Hindlimb muscle (tissue), 1 donor: ENCODE measurements at regions not wholly inside any gene's neighbourhood (a gene's known extent, or its start where the extent isn't known, plus 50 kb on each side); places are given as distances from the start of the nearest gene placed in this dataset.
"Not testable (repeated sequence)": the region's sequence is repeated elsewhere in the genome, so short reads cannot be mapped to it uniquely, and the experiment has no call there.

Source experiments
- DNase-seq: peaks from one replicate; pipeline ENCODE4 v3.0.0-alpha.2; 2013

- no peak for DNase-seq
Observed at GRCh38 chr12:93219947-93220346, 157.8 kb upstream of the NUDT4 start.

- no peak for DNase-seq
Observed at GRCh38 chr12:93221841-93222240, 155.9 kb upstream of the NUDT4 start.

GRCh38 chr12:93223440-93224426 lies 154.0 kb upstream of the NUDT4 start:
- DNase-seq: peak; percentile 28

DNA sequence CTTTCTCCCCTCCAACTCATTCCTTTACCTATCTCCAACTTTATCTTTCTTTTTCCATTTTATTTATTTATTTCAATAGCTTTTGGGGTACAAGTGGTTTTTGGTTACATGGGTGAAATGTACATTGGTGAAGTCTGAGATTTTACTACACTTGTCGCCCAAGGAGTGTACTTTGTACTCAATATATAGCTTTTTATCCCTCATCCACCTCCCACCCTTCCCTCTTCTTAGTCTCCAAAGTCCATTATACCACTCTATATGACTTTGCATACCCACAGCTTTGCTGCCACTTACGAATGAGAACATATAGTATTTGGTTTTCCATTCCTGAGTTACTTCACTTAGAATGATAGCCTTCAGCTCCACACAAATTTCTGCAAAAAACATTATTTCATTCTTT lies 152.6 kb upstream of the NUDT4 start:
- no peak for DNase-seq

- DNase-seq: no peak
Observed at GRCh38 chr12:93226361-93226760, 151.4 kb upstream of the NUDT4 start.

DNA sequence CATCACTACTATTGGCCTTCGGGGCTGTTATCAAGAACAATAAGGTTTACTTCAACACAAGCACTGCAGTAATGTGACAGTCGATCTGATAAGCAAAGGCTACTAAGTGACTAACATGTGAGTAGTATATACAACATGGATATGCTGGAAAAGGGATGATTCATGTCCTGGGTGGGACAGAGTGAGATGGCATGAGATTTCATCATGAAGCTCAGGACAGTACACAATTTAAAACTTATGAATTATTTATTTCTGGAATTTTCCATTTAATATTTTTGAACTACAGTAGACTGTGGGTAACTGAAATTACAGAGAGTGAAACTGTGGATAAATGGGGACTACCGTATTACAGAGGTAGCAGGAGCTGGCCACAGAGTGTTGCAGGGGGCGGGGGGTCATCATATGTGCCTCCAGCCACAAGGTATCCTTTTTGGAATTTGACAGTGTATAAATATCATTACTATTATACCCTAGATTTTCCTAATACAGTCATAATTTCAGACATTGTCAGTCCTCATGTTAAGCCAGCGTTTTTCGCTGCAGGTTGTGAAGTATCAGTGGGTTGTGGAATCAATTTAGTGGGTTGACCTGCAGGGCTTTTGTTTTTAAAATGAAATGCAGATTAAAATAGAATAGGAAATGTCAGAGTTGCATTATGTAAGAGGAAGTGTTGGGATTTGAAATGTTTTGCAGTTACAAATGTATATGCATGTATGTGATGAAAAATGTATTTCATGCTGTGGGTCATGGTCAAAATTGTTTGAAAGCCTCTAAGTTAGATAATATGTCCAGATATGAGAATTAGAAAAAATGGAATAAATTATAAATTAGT lies 148.0 kb upstream of the NUDT4 start:
- no peak for DNase-seq

GRCh38 chr12:93230326-93230720 lies 147.4 kb upstream of the NUDT4 start:
- no peak for DNase-seq

- no peak for DNase-seq
Observed at GRCh38 chr12:93231938-93232337, 145.8 kb upstream of the NUDT4 start.

- DNase-seq: no peak
Observed at GRCh38 chr12:93234641-93235040, 143.1 kb upstream of the NUDT4 start.

DNA sequence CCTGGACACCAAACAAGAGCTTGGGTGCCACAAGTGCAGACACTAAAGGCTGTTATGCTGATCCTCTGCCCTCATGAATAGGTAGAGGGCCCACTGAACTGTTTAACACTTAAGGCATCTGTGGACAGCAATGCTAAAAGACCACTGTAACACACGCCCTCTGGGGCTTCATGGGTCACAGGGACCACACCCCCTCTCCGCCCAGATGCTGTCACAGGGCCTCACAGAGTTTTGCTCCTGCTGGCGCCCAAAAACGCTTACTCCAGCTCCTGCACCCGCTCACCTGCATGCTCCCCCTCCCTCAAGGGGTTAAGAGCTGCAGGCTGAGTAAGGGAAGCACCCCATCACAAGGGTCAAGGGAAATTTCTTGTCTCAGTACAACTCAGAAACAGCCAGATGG lies 141.8 kb upstream of the NUDT4 start:
- DNase-seq: no peak

GRCh38 chr12:93237235-93237915 lies 140.3 kb upstream of the NUDT4 start:
- DNase-seq: no peak

DNA sequence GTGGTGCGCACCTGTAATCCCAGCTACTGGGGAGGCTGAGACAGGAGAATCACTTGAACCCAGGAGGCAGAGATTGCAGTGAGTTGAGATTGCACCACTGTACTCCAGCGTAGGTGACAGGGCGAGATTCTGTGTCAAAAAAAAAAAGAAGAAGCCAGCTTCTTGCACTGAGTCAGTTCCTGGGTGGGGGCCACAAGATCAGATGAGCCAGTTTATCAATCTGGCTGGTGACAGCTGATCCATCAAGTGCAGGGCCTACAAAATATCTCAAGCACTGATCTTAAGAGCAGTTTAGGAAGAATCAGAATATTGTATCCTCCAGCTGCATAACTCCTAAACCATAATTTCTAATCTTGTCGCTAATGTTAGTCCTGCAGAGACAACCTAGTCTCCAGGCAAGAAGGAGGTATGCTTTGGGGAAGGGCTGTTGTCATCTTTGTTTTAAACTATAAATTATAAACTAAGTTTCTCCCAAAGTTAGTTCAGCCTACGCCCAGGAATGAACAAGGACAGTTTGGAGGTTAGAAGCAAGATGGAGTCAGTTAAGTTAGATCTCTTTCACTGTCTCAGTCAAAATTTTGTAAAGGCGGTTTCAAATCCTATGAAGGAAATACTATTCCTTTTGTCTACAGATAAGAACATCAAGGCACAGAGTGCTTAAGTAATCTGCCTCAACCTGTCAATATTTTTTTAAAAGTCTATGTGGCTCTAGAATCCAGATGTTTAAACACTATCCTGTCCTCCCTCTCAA lies 139.0 kb upstream of the NUDT4 start:
- DNase-seq: not testable (repeated sequence)

GRCh38 chr12:93239789-93240188 lies 137.9 kb upstream of the NUDT4 start:
- DNase-seq: not testable (repeated sequence)

DNA sequence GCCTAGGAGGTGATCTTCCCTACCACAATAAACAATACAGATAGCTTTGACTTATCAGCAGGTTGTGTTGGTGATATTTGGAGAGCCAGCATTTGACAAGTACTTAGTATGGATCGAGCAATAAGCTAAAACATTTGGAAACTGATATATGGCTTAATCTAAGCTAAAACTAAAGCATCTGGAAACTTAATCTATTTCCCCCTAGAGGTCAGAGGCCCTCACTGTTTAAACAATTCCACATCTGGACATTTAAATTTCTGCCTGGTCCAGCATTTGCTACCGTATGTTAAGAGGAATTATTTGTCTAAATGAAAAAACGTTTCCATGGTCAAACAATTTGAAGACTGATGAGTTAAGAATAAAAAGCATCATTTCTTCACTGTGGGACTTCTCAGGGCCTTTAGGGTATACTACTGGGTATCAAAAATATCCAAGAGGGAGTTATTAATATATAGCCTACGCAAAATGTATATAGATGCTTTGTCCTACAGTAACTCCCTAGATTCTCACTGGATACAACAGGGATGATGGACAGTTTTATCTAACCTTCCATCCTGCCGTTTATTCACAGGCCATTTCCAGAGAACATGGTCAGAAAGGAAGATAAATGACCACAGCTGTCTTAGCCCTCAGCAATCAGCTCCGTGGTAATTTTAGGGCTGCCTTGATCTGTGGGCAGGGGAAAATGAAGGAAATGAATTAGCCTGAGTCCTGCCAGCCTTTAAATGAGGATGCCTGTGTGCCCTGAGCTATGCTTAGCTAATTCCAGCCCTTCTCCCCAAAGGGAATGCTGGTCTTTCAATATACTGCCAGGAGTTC lies 135.4 kb upstream of the NUDT4 start:
- no peak for DNase-seq

DNA sequence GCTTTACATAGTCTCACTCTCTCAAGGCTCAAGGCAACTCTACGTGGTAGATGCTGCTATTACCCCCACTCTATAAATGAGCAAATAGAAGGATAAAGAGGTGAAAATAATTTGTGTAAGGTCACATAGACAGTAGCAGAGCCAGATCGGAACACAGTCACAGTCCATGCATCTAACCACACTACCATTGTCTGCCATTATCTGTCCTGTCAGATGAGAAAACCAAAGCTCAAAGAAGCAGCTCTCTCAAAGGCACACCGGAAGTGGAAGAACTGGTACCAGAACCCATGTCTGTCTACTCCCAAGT lies 134.4 kb upstream of the NUDT4 start:
- no peak for DNase-seq

DNA sequence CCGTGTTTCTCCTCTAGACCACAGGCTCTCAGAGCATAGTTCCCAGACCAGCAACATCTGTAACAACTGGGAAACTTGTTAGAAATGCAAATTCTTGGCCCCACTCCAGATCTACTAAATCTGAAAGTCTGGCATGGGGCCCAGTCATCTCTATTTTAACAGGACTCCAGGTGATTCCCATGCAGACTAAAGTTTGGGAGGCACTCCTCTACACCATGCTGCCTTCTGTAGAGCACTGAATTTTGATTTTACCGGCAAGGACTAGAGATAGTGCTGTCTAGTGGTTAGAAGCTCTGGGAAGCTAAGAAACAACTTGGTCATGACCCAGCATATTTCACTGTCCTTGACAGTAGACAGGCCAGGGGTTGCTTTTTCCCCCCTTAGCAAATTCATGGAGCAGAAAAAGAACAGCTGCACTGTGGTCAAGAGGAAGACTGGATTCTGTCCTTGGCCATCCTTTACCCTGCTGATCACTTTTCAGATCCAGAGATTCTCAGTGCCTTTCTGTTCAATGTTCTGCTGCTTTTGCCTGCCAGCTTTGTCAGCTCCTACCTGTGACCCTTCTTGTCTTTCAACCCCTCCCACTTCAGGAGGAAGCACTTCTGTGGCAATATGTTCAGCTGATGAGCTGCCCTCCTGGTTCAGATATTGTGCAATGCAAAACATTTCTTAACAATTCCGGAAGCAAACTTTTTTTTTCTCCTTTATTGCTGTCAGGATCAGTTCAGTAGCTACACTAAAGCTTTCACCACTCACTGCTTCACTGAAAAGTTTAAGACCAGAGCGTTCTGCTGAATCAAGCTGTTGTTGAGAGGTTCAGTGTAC lies 133.8 kb upstream of the NUDT4 start:
- DNase-seq: no peak

DNA sequence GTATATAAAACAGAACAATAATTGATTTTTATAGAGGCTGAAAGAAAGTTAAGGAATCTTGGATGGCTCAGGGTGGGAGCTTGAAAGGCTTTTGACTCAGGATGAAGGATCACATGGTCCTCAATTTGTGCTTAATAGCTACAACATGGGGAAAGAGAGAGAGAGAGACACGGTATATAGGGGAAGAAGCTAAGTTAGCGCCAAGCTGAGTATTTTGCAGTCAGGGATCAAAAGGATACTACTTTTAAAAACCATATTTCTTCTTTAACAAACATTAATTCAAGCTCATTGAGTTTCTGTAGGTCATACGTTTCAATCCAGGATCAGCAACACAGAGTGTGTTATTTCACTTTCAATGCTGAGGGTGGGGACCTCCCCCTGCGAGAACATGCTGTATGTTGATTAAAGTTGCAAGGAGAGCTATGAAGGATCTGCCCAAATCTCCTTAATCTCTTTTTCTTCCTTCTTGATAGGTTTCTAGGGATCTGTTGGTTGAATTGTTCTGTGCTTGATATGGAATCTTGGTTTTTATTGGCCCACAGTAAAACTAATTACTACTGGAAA lies 133.1 kb upstream of the NUDT4 start:
- no peak for DNase-seq

DNA sequence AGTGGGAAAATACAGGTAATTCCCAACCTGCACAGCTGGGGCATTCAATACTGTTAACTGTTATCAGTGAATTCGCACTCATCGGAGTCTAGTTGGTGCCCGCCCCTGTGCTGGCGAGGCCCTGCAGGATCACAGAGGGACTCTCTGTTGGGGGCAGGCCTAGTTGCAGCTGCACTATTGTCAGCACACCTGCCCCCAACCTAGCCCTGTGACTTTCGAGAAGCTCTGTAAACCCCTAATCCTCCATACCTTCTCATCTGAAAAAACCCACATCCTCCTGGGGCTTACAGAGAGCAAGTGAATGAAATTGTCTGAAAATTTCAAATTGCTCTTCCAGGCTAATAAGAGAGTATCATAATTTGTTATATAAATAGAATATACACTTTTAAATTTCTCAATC lies 132.2 kb upstream of the NUDT4 start:
- DNase-seq: no peak

GRCh38 chr12:93247313-93247991 lies 130.3 kb upstream of the NUDT4 start:
- no peak for DNase-seq

- no peak for DNase-seq
Observed at GRCh38 chr12:93252221-93252620, 125.5 kb upstream of the NUDT4 start.
